ENCODE measurements at regions not wholly inside any gene's neighbourhood (a gene's known extent, or its start where the extent isn't known, plus 50 kb on each side); places are given as distances from the start of the nearest gene placed in this dataset.
"Not testable (repeated sequence)": the region's sequence is repeated elsewhere in the genome, so short reads cannot be mapped to it uniquely, and the experiment has no call there.

DNA sequence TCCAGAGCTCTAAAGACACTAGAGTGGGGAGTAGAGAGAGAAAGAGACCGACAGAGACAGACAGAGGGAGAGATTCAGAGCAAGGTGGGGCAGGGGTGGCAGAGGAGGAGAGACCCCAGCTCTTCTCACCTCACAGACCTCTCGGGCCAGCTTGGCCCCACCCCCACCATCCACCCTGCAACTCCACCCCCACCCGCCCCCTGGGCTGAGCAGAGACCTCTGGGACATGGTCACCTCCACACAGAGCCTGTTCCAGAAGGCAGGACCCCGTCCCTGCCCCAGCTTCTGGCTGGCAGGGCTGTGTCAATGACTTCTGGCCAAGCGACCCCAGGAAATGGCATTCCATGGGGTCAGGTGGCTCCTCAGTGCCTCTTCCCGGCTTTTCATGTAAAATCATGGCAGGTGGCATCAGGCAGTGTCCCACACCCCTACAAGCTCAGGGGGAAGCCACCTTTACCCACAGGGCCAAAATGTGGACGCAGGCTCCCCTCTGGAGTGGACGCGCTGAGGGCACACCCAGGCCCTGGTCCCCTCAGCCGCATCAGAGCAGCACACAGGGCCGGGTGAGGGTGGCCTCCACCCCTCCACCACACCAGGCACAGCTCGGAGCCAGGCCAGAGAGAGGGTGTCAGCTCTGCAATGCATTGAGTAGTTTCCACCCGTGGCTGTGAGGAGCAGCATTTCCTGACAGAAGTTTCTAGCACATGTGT, 131.2 kb upstream of the LPCAT1 start:
- DNase-seq (ENCODE audit: insufficient read length, low spot score) = no peak
- FAIRE-seq = no peak

GRCh38 chr5:1653698-1654651, 130.2 kb upstream of the LPCAT1 start:
- FAIRE-seq; DNase-seq (ENCODE audit: insufficient read length, low spot score): not testable (repeated sequence)

DNA sequence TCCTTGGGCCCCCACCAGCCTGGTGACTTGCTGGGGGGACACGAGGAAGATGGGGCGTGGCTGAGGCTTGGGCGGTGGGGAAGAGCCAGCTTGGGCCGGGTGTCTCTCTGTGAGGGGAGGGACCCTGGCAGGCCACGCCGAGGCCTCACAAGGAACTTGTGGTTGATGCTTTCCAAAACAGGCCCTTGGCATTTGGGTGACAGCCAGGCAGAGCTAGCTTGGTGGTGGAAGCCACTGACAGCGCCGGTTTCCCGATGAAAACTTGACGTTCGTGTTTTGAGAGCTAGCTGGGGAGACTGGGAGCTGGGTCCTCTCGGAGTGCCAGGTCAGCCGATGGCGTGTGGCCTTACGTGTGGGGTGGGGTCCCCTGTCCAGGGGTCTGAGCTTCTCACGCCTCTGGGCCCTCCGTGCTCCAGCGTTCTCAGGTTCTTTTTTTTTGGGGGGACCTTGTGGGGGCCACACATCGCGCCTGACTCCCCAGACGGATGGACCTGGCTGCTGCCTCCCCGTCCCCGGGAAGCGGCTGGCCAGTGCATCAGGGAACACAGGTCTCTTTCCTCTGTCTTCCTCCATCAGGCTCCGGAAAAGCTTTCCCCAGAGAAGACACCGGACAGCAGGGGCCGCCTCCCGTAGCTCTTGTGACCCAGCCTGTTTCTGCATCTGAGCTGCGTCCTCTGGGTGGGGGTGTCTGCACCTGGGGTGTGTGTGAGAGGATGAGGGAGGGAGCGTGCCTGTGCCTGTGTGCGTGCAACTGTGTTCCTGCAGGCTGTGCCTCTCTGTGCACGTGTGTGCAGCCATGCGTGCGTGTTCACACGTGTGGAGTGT, 129.3 kb upstream of the LPCAT1 start:
- FAIRE-seq (peak; percentile 73), DNase-seq (ENCODE audit: insufficient read length, low spot score) (no peak)

- no peak for FAIRE-seq
- DNase-seq (ENCODE audit: insufficient read length, low spot score) = no peak
These were observed 128.5 kb upstream of the LPCAT1 start for GRCh38 chr5:1651971-1652872.

GRCh38 chr5:1651250-1651649, 127.5 kb upstream of the LPCAT1 start:
- no peak for FAIRE-seq
- no peak for DNase-seq (ENCODE audit: insufficient read length, low spot score)

DNA sequence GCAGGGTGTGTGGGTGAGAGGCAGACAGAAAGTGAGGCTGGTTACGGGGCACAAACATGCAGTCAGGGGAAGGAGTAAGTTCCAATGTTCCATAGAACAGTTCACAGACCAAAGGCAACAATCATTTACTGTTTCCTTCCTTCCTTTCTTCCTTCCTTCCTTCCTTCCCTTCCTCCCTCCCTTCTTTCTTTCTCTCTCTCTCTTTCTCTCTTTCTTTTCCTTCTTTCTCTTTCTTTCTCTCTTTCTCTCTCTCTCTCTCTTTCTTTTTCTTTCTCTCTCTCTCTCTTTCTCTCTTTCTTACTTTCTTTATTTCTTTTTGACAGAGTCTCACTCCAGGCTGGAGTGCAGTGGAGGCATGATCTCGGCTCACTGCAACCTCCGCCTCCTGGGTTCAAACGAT, 125.8 kb upstream of the LPCAT1 start:
- FAIRE-seq (no peak), DNase-seq (ENCODE audit: insufficient read length, low spot score) (no peak)

- DNase-seq (ENCODE audit: insufficient read length, low spot score) (no peak), FAIRE-seq (no peak)
These were observed 125.0 kb upstream of the LPCAT1 start for GRCh38 chr5:1648806-1649205.

DNA sequence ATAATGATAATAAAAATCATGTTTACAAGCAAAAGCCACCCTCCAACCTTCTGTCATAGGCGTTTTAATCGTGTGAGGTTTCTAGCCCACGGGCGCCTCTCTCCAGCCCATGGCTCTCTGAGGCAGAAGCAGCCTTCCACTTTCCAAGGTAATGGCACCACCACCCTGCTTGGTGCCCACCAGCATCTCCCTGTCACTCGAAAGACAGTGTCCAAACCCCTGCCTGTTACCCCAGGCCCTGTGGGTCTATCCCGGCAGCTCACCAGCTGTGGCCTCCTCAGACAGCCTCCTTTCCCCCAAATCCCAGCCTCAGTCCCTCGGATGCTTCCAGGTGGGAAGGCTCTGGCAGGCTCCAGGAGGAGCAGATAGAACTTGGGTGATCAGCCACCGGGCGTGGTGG, 123.8 kb upstream of the LPCAT1 start:
- DNase-seq (ENCODE audit: insufficient read length, low spot score) (no peak), FAIRE-seq (no peak)

DNA sequence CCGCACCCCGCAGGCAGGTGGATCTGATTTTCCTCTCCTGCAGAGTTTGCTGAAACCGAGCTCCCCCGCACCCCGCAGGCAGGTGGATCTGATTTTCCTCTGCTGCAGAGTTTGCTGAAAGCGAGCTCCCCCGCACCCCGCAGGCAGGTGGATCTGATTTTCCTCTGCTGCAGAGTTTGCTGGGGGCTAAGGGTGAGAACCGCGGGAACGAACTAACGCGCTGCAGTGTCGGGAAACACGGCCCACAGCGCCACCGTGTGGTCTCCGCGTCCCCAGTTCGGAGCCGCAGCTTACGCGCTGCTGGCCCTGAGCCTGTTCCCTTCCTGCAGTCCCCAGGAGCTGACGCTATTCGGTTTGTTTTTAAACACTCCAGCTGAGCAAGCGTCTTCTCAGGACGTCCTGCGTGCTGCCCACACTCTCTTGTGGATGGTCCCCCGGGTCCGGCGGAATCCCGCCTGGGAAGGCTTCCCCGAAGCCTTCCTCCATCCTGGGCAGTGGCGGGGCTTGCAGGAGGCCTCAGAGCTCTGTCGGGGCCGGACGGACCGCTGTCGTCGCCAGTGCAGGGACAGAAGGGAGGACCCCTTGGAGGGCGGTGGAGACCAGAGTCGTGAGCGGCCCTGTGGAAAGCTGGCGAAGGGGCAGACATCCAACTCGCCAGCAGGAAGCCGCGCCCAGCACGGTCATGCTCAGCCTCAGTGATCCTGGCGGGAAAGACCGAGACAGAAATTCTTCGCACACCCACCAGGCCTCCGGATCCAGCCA, 121.2 kb upstream of the LPCAT1 start:
- FAIRE-seq (peak; percentile 87), DNase-seq (ENCODE audit: insufficient read length, low spot score) (peak; percentile 94)

DNA sequence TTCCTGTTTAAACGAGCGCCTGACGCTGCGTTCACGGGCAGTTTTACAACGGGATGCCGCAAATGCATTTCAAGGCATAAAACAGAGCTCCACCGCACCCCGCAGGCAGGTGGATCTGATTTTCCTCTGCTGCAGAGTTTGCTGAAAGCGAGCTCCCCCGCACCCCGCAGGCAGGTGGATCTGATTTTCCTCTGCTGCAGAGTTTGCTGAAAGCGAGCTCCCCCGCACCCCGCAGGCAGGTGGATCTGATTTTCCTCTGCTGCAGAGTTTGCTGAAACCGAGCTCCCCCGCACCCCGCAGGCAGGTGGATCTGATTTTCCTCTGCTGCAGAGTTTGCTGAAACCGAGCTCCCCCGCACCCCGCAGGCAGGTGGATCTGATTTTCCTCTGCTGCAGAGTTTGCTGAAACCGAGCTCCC, 120.6 kb upstream of the LPCAT1 start:
- not testable (repeated sequence) for FAIRE-seq; DNase-seq (ENCODE audit: insufficient read length, low spot score)

GRCh38 chr5:1643651-1644392, 120.1 kb upstream of the LPCAT1 start:
- DNase-seq (ENCODE audit: insufficient read length, low spot score) (no peak), FAIRE-seq (no peak)

GRCh38 chr5:1642621-1643061, 118.9 kb upstream of the LPCAT1 start:
- DNase-seq (ENCODE audit: insufficient read length, low spot score) (no peak), FAIRE-seq (no peak)

- DNase-seq (ENCODE audit: insufficient read length, low spot score) (no peak), FAIRE-seq (no peak)
These were observed 118.5 kb upstream of the LPCAT1 start for GRCh38 chr5:1642221-1642620.

DNA sequence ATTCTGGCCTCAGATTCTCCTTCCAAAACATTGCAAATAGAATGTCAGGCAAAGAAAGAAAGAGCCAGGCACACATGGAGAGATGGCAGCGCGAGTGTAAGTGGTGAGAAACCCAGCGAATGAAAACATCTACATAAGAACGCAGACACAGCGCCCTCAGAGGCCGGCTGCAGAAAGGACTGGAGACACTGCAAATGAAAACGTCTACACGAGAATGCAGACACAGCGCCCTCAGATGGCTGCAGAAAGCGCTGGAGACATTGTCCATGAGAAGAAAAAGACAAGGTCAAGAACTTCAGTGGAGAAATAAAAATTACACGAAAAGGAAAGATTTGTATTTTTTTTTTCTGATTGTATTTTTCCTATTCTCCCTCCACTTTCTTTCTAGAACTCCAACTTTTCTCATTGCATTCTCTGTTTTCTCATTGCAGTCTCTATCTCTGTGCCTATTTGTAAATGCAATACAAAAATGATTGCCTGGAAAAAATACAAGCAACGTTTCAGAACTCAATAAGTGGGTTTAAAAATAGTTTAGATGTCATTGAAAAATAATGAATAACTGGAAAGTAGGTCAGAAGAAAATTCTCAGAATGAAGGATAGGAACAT, 117.9 kb upstream of the LPCAT1 start:
- no peak for FAIRE-seq
- DNase-seq (ENCODE audit: insufficient read length, low spot score) = peak; percentile 96

DNA sequence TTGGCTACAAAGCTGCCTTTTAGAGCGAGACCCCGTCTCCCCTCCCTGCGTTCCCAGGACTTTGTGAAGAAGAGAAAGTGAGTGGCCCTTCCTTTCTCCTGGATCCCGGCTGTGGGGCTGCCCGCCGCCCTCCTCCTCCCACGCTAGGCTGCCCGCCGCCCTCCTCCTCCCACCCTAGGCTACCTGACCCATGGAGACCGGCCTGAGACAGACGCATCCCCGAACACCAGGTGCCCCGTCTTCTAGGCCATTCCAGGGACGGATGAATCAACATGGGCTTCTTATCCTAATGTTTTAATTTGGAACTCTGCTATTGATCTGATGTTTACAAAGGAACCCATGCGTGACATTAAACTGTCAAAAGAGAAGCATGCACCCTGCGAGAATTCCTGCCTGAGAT, 117.3 kb upstream of the LPCAT1 start:
- FAIRE-seq (no peak), DNase-seq (ENCODE audit: insufficient read length, low spot score) (no peak)

DNA sequence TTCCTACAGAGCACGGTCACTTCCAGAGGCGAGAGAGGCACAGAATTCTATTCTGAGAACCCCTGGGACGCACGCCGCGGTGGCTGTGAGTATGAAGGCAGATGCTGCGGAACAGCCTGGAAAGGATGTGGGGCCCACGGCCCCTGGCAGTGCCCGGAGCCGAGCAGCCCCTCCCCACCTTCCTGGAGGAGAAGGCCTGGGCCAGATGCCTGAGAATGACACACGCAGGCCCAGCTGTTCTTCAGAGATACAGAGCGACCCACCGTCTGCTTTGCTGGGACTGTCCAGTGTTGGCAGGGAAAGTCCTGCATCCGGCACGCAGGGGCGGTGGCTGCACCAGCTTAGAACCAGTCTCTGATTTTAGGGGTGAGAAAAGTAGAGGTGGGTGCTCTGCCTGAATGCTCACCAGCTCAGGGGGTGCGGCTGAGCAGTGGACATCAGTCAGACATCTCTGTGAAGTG, 116.7 kb upstream of the LPCAT1 start:
- FAIRE-seq (no peak), DNase-seq (ENCODE audit: insufficient read length, low spot score) (no peak)

DNA sequence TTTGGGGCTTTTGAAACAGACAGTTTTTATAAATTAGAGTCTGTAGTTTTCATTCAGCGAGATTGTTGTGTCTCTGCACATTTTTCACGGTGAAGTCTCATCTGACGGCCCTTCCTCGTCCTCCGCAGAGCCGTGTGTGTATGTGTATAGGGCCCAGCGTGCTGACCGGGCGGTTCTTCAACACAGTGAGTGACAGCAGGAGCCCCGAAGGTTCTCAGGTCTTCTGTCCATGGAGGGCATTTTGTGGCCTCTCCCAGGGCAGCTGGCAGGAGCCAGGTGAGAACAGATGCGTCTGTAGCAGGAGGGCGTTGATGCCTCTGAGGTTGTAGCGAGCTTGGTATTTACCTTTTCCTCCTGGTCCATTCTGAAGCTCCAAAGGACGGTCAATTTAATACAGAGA, 116.0 kb upstream of the LPCAT1 start:
- FAIRE-seq = no peak
- no peak for DNase-seq (ENCODE audit: insufficient read length, low spot score)

Measured in HTR-8/SVneo (cell line).